Activated CD8-positive, alpha-beta memory T cell treated with anti-CD3 and anti-CD28 coated beads for 48 hours (primary cell): ENCODE measurements at regions not wholly inside any gene's neighbourhood (a gene's known extent, or its start where the extent isn't known, plus 50 kb on each side); places are given as distances from the start of the nearest gene placed in this dataset.
"Not testable (repeated sequence)": the region's sequence is repeated elsewhere in the genome, so short reads cannot be mapped to it uniquely, and the experiment has no call there.

ENCODE experiments used
- DNase-seq, 3 experiments: peaks; one replicate each; pipeline ENCODE4 v3.0.0-alpha.2; 2020; ENCODE audit warnings: low read depth in 2 of 3, low spot score in 2 of 3

- no peak for DNase-seq
Measured at GRCh38 chr6:128738112-128738511, 144.8 kb upstream of the LAMA2 start.

- no peak for DNase-seq
Measured at GRCh38 chr6:128736780-128737179, 146.2 kb upstream of the LAMA2 start.

- no peak for DNase-seq
Measured at GRCh38 chr6:128731249-128732165, 151.4 kb upstream of the LAMA2 start.

GRCh38 chr6:128727500-128727899, 155.4 kb upstream of the LAMA2 start:
- no peak for DNase-seq

- no peak for DNase-seq
Measured at GRCh38 chr6:128725271-128726233, 157.4 kb upstream of the LAMA2 start.

GRCh38 chr6:128724738-128725137, 158.2 kb upstream of the LAMA2 start:
- DNase-seq = no peak

GRCh38 chr6:128723667-128724066, 159.3 kb upstream of the LAMA2 start:
- DNase-seq = no peak

GRCh38 chr6:128720891-128721290, 162.0 kb upstream of the LAMA2 start:
- no peak for DNase-seq

GRCh38 chr6:128719786-128720185, 163.2 kb upstream of the LAMA2 start:
- no peak for DNase-seq

GRCh38 chr6:128713461-128713860, 169.5 kb upstream of the LAMA2 start:
- DNase-seq = no peak

GRCh38 chr6:128712898-128713297, 170.0 kb upstream of the LAMA2 start:
- DNase-seq = no peak

GRCh38 chr6:128711149-128711548, 171.8 kb upstream of the LAMA2 start:
- no peak for DNase-seq

GRCh38 chr6:128710315-128710714, 172.6 kb upstream of the LAMA2 start:
- no peak for DNase-seq

- no peak for DNase-seq
Measured at GRCh38 chr6:128704601-128705000, 178.3 kb upstream of the LAMA2 start.

- DNase-seq = not testable (repeated sequence)
Measured at GRCh38 chr6:128703794-128704193, 179.1 kb upstream of the LAMA2 start.

- DNase-seq = no peak
Measured at GRCh38 chr6:128696691-128697689, 176.6 kb upstream of the PTPRK start.

- DNase-seq = no peak
Measured at GRCh38 chr6:128694303-128695009, 174.1 kb upstream of the PTPRK start.

- no peak for DNase-seq
Measured at GRCh38 chr6:128690063-128690462, 169.7 kb upstream of the PTPRK start.

- DNase-seq = no peak
Measured at GRCh38 chr6:128686084-128686483, 165.7 kb upstream of the PTPRK start.

GRCh38 chr6:128676456-128676855, 156.1 kb upstream of the PTPRK start:
- DNase-seq = no peak
